Activated B cell treated with CpG ODN at 0.5 μM for 24 hours (primary cell): ENCODE measurements at regions not wholly inside any gene's neighbourhood (a gene's known extent, or its start where the extent isn't known, plus 50 kb on each side); places are given as distances from the start of the nearest gene placed in this dataset.

ENCODE experiments used
- ATAC-seq: fragments of 200-7000 bp; cut with Tn5 transposase; one replicate; pipeline ENCODE4 v1.10.0; 2021; ENCODE audit warnings: low read depth, mild to moderate bottlenecking, moderate library complexity
- CTCF ChIA-PET: fragments of 350-600 bp; sonication (Branson Sonifier 250); formaldehyde crosslinking; loops from one replicate; lab custom pipeline; 2021; ENCODE audit warnings: antibody characterized with exemption; lab: Charles Lee
- POLR2A ChIA-PET: fragments of 350-600 bp; sonication (Branson Sonifier 250); formaldehyde crosslinking; loops from one replicate; lab custom pipeline; 2021; ENCODE audit warnings: antibody characterized with exemption; lab: Charles Lee
- DNase-seq: peaks from one replicate; pipeline ENCODE4 v3.0.0; 2022
- H3K27ac Mint-ChIP-seq: one replicate; pipeline ENCODE4 v1.8.0; 2020; ENCODE audit warnings: mixed read lengths
- H3K27me3 Mint-ChIP-seq: one replicate; pipeline ENCODE4 v1.8.0; 2021; ENCODE audit warnings: mixed read lengths
- H3K36me3 Mint-ChIP-seq: one replicate; pipeline ENCODE4 v1.8.0; 2021; ENCODE audit warnings: low read depth, mixed read lengths
- H3K4me1 Mint-ChIP-seq: one replicate; pipeline ENCODE4 v1.8.0; 2021; ENCODE audit warnings: mixed read lengths
- H3K4me3 Mint-ChIP-seq: one replicate; pipeline ENCODE4 v1.8.0; 2020; ENCODE audit warnings: mild to moderate bottlenecking, mixed read lengths
- H3K9me3 Mint-ChIP-seq: one replicate; pipeline ENCODE4 v1.8.0; 2020; ENCODE audit warnings: mixed read lengths
- CTCF ChIP-seq: fragments of 200-600 bp; IDR thresholded peaks from one replicate; pipeline ENCODE4 v1.8.0; 2022; ENCODE audit warnings: antibody characterized with exemption, mild to moderate bottlenecking
- intact Hi-C: fragments of 100-400 bp; cut with micrococcal nuclease; formaldehyde crosslinking; loops from one replicate; pipeline ENCODE4 v1.15.1; 2024

GRCh38 chr2:156834431-156834830, 398.3 kb downstream of the GPD2 start:
- Mint-ChIP-seq H3K4me3 (no peak overlapping the region), H3K36me3 (no peaks in the 10 kb centered on the region), H3K27me3 (no peaks in the 10 kb centered on the region), H3K9me3 (no peaks in the 10 kb centered on the region), H3K4me1 (no peaks in the 10 kb centered on the region), H3K27ac (no peak overlapping the region)
- POLR2A ChIA-PET: no interaction called here
- ATAC-seq: no peak
- CTCF ChIA-PET: no interaction called here
- no peak for TF ChIP-seq CTCF
- no peak for DNase-seq
- intact Hi-C loops: no loop called here

GRCh38 chr2:156837635-156838370, 401.6 kb downstream of the GPD2 start:
- ChIA-PET POLR2A (no interaction called here), CTCF (no interaction called here)
- no peak overlapping the region for H3K27ac Mint-ChIP-seq
- H3K27me3 Mint-ChIP-seq: no peaks in the 10 kb centered on the region
- H3K36me3 Mint-ChIP-seq: no peaks in the 10 kb centered on the region
- H3K4me3 Mint-ChIP-seq: no peak overlapping the region
- H3K9me3 Mint-ChIP-seq: no peaks in the 10 kb centered on the region
- no peak for TF ChIP-seq CTCF
- H3K4me1 Mint-ChIP-seq: no peaks in the 10 kb centered on the region
- ATAC-seq (no peak), DNase-seq (no peak)
- intact Hi-C loops: no loop called here

- no peaks in the 10 kb centered on the region for H3K27me3 Mint-ChIP-seq
- no peak overlapping the region for H3K27ac Mint-ChIP-seq
- POLR2A ChIA-PET: no interaction called here
- DNase-seq: no peak
- H3K4me1 Mint-ChIP-seq: no peaks in the 10 kb centered on the region
- CTCF ChIA-PET: no interaction called here
- no peak for TF ChIP-seq CTCF
- H3K4me3 Mint-ChIP-seq: no peak overlapping the region
- ATAC-seq: no peak
- no peaks in the 10 kb centered on the region for H3K9me3 Mint-ChIP-seq
- intact Hi-C loops: no loop called here
- H3K36me3 Mint-ChIP-seq: no peaks in the 10 kb centered on the region
These were observed 405.1 kb downstream of the GPD2 start for GRCh38 chr2:156841321-156841720.

GRCh38 chr2:156845806-156846558, 409.8 kb downstream of the GPD2 start:
- CTCF ChIA-PET: no interaction called here
- no peak for TF ChIP-seq CTCF
- ATAC-seq (no peak), DNase-seq (no peak)
- POLR2A ChIA-PET: no interaction called here
- intact Hi-C loops: no loop called here
- no peak overlapping the region for H3K27ac Mint-ChIP-seq
- no peaks in the 10 kb centered on the region for H3K4me1 Mint-ChIP-seq
- no peaks in the 10 kb centered on the region for H3K9me3 Mint-ChIP-seq
- H3K27me3 Mint-ChIP-seq: no peaks in the 10 kb centered on the region
- H3K4me3 Mint-ChIP-seq: no peak overlapping the region
- no peaks in the 10 kb centered on the region for H3K36me3 Mint-ChIP-seq

- POLR2A ChIA-PET: no interaction called here
- H3K4me1 Mint-ChIP-seq: no peaks in the 10 kb centered on the region
- intact Hi-C loops: no loop called here
- CTCF ChIA-PET: no interaction called here
- no peak for ATAC-seq
- H3K27me3 Mint-ChIP-seq: no peaks in the 10 kb centered on the region
- H3K27ac Mint-ChIP-seq: no peak overlapping the region
- no peaks in the 10 kb centered on the region for H3K9me3 Mint-ChIP-seq
- DNase-seq: no peak
- no peak for TF ChIP-seq CTCF
- no peak overlapping the region for H3K4me3 Mint-ChIP-seq
- no peaks in the 10 kb centered on the region for H3K36me3 Mint-ChIP-seq
These were observed 405.3 kb upstream of the GALNT5 start for GRCh38 chr2:156852210-156852609.
